Glutamatergic neuron (in vitro differentiated cells): ENCODE measurements at regions not wholly inside any gene's neighbourhood (a gene's known extent, or its start where the extent isn't known, plus 50 kb on each side); places are given as distances from the start of the nearest gene placed in this dataset.

Experiments
- DNase-seq: peaks from one replicate; pipeline ENCODE4 v3.0.0; 2022
- H3K27ac Mint-ChIP-seq: one replicate; pipeline ENCODE4 v1.8.0; 2020; ENCODE audit warnings: mild to moderate bottlenecking, mixed read lengths, inconsistent platforms; ENCODE audit not compliant: unreplicated experiment
- H3K27me3 Mint-ChIP-seq: one replicate; pipeline ENCODE4 v1.8.0; 2020; ENCODE audit warnings: mild to moderate bottlenecking, moderate library complexity, mixed read lengths, inconsistent platforms; ENCODE audit not compliant: unreplicated experiment
- H3K36me3 Mint-ChIP-seq: one replicate; pipeline ENCODE4 v1.8.0; 2020; ENCODE audit warnings: mild to moderate bottlenecking, mixed read lengths, inconsistent platforms; ENCODE audit not compliant: unreplicated experiment
- H3K4me1 Mint-ChIP-seq: one replicate; pipeline ENCODE4 v1.8.0; 2020; ENCODE audit warnings: mild to moderate bottlenecking, low read depth, mixed read lengths, inconsistent platforms; ENCODE audit not compliant: unreplicated experiment
- H3K4me3 Mint-ChIP-seq: one replicate; pipeline ENCODE4 v1.8.0; 2020; ENCODE audit warnings: mild to moderate bottlenecking, mixed read lengths, inconsistent platforms; ENCODE audit not compliant: unreplicated experiment
- H3K9me3 Mint-ChIP-seq: one replicate; pipeline ENCODE4 v1.8.0; 2020; ENCODE audit warnings: mild to moderate bottlenecking, moderate library complexity, mixed read lengths, inconsistent platforms; ENCODE audit not compliant: unreplicated experiment
- CTCF ChIP-seq: fragments of 200-600 bp; sonication (generic); IDR thresholded peaks from one replicate; pipeline ENCODE4 v1.5.0; 2021; ENCODE audit not compliant: partially characterized antibody, unreplicated experiment

GRCh38 chr13:86681223-86681622, 882.0 kb upstream of the SLITRK6 start:
- H3K4me1 Mint-ChIP-seq, result no peaks in the 10 kb centered on the region
- peaks cover 2% of the 10 kb centered on the region for H3K9me3 Mint-ChIP-seq
- H3K27ac Mint-ChIP-seq, result no peak overlapping the region
- no peak for TF ChIP-seq CTCF
- no peaks in the 10 kb centered on the region for H3K27me3 Mint-ChIP-seq
- no peaks in the 10 kb centered on the region for H3K36me3 Mint-ChIP-seq
- DNase-seq, result no peak
- no peak overlapping the region for H3K4me3 Mint-ChIP-seq

GRCh38 chr13:86684402-86684801, 885.2 kb upstream of the SLITRK6 start:
- H3K9me3 Mint-ChIP-seq, result peaks cover 2% of the 10 kb centered on the region
- H3K27ac Mint-ChIP-seq, result no peak overlapping the region
- H3K36me3 Mint-ChIP-seq, result no peaks in the 10 kb centered on the region
- no peaks in the 10 kb centered on the region for H3K27me3 Mint-ChIP-seq
- DNase-seq, result no peak
- H3K4me1 Mint-ChIP-seq, result no peaks in the 10 kb centered on the region
- no peak overlapping the region for H3K4me3 Mint-ChIP-seq
- TF ChIP-seq CTCF, result no peak

GRCh38 chr13:86689911-86690310, 890.7 kb upstream of the SLITRK6 start:
- Mint-ChIP-seq H3K36me3 (peaks cover 10% of the 10 kb centered on the region), H3K9me3 (peaks cover 2% of the 10 kb centered on the region), H3K27me3 (no peaks in the 10 kb centered on the region), H3K4me3 (no peak overlapping the region), H3K27ac (no peak overlapping the region), H3K4me1 (no peaks in the 10 kb centered on the region)
- no peak for TF ChIP-seq CTCF
- no peak for DNase-seq

GRCh38 chr13:86692291-86692690, 893.1 kb upstream of the SLITRK6 start:
- no peaks in the 10 kb centered on the region for H3K27me3 Mint-ChIP-seq
- DNase-seq, result no peak
- no peak for TF ChIP-seq CTCF
- H3K4me1 Mint-ChIP-seq, result no peaks in the 10 kb centered on the region
- H3K9me3 Mint-ChIP-seq, result peaks cover 2% of the 10 kb centered on the region
- H3K36me3 Mint-ChIP-seq, result peaks cover 10% of the 10 kb centered on the region
- H3K4me3 Mint-ChIP-seq, result no peak overlapping the region
- no peak overlapping the region for H3K27ac Mint-ChIP-seq

- H3K27me3 Mint-ChIP-seq, result no peaks in the 10 kb centered on the region
- no peaks in the 10 kb centered on the region for H3K9me3 Mint-ChIP-seq
- no peak for TF ChIP-seq CTCF
- no peak for DNase-seq
- no peak overlapping the region for H3K27ac Mint-ChIP-seq
- H3K36me3 Mint-ChIP-seq, result no peaks in the 10 kb centered on the region
- no peak overlapping the region for H3K4me3 Mint-ChIP-seq
- H3K4me1 Mint-ChIP-seq, result peaks cover 5% of the 10 kb centered on the region
Measured at GRCh38 chr13:86710013-86710412, 910.8 kb upstream of the SLITRK6 start.
